SH-SY5Y (cell line): ENCODE measurements at regions not wholly inside any gene's neighbourhood (a gene's known extent, or its start where the extent isn't known, plus 50 kb on each side); places are given as distances from the start of the nearest gene placed in this dataset.

Source experiments
- GATA2 ChIP-seq: IDR thresholded peaks from 2 replicates; pipeline ENCODE4 v1.6.1; 2011; ENCODE audit warnings: mild to moderate bottlenecking, low read depth, low read length
- GATA3 ChIP-seq: IDR thresholded peaks from 2 replicates; pipeline ENCODE4 v1.6.1; 2011; ENCODE audit warnings: low read depth, mild to moderate bottlenecking, low read length, moderate library complexity

DNA sequence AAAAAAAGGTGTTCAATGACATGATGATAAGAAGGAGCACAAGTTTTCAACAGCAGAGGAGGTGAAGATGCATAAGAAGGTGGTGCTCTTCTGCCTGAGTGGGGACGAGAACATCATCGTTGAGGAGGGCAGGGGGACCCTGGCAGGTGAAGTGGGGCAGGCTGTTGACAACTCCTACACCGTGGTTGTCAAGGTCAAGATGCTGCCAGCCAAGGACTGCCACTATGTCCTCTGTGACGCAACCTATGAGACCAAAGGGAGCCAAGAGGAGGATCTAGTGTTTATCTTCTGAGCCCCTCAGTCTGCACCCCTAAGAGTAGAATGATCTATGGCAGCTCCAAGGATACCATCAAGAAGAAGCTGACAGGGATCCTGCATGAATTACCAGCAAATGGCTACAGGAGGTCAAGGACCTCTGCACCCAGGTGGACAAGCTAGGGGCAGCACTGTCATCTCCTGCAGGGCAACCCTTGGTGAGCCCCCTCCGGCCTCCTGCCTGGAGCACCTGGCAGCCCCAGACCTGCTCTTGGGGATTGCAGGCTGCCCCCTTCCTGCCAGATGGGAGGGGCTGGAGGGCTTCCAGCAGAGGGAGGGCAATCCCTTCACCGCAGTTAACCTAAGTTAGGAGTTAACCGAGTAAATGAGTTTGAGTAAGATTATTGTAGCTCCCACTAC is 80.5 kb downstream of the ZNF281 start:
- TF ChIP-seq GATA3 (no peak), GATA2 (no peak)
